ENCODE measurements at regions not wholly inside any gene's neighbourhood (a gene's known extent, or its start where the extent isn't known, plus 50 kb on each side); places are given as distances from the start of the nearest gene placed in this dataset.

DNA sequence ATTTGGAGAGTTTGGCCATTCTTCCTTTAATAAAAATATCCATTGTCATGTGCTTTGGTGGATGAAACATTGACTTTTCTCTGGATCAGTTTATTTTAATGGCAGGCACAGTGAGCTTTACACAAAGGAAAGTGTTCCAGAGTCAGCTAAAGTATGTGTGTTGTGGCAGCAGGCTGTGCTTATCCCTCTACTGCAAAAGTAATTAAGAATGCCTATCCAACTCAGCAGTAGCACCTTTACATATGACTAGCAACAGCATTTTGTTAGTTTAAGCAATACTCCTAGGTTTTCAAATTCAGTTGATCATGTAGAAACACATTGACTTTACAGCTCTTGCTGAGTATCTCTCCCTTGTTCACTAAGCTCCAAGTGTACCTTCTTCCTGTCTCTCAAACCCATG, 730.5 kb upstream of the RGMB start:
- no peaks in the 10 kb centered on the region for H3K4me1 ChIP-seq (ENCODE audit: control insufficient read depth in 4 of 4, insufficient read depth in 4 of 4, low read length in 3 of 4)
- no peak for TF ChIP-seq ZBTB33 (IDR thresholded peaks at IDR 0.05)
- TF ChIP-seq HNF4G (IDR thresholded peaks at IDR 0.05) = no peak
- TF ChIP-seq NR2F2 (IDR thresholded peaks at IDR 0.05) = no peak
- TF ChIP-seq HNF4A (conservative IDR thresholded peaks at IDR 0.05) = no peak
- TF ChIP-seq RXRA (IDR thresholded peaks at IDR 0.05) = no peak
- TF ChIP-seq EGR1 (IDR thresholded peaks at IDR 0.05; ENCODE audit: low read depth in 2 of 2) = no peak
- TF ChIP-seq SP1 (IDR thresholded peaks at IDR 0.05) = no peak
- no peak for TF ChIP-seq GABPA (IDR thresholded peaks at IDR 0.05 in 1 of 2, conservative IDR thresholded peaks at IDR 0.05 in 1 of 2)
- no peak for TF ChIP-seq MAX (IDR thresholded peaks at IDR 0.05)
- TF ChIP-seq, protein P1, sequence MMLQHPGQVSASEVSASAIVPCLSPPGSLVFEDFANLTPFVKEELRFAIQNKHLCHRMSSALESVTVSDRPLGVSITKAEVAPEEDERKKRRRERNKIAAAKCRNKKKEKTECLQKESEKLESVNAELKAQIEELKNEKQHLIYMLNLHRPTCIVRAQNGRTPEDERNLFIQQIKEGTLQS (IDR thresholded peaks at IDR 0.05) = no peak
- no peak for TF ChIP-seq FOXA2 (IDR thresholded peaks at IDR 0.05)
- TF ChIP-seq REST (IDR thresholded peaks at IDR 0.05) = no peak
- TF ChIP-seq, protein P2, sequence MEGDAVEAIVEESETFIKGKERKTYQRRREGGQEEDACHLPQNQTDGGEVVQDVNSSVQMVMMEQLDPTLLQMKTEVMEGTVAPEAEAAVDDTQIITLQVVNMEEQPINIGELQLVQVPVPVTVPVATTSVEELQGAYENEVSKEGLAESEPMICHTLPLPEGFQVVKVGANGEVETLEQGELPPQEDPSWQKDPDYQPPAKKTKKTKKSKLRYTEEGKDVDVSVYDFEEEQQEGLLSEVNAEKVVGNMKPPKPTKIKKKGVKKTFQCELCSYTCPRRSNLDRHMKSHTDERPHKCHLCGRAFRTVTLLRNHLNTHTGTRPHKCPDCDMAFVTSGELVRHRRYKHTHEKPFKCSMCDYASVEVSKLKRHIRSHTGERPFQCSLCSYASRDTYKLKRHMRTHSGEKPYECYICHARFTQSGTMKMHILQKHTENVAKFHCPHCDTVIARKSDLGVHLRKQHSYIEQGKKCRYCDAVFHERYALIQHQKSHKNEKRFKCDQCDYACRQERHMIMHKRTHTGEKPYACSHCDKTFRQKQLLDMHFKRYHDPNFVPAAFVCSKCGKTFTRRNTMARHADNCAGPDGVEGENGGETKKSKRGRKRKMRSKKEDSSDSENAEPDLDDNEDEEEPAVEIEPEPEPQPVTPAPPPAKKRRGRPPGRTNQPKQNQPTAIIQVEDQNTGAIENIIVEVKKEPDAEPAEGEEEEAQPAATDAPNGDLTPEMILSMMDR (IDR thresholded peaks at IDR 0.05; ENCODE audit: low read depth, low read length, missing input control) = no peak
- no peak for TF ChIP-seq TAF1 (conservative IDR thresholded peaks at IDR 0.05)
- no peak for TF ChIP-seq FOXA1 (IDR thresholded peaks at IDR 0.05)
- no peak for TF ChIP-seq JUND (IDR thresholded peaks at IDR 0.05)
- no peak for TF ChIP-seq YY1 (IDR thresholded peaks at IDR 0.05)
- TF ChIP-seq RAD21 (IDR thresholded peaks at IDR 0.05) = no peak
- no peak overlapping the region for H3K27ac ChIP-seq (ENCODE audit: low read depth in 1 of 2, low read length in 2 of 2)
- H3K9me3 ChIP-seq (ENCODE audit: control insufficient read depth in 4 of 4, low read length in 3 of 4) = no peaks in the 10 kb centered on the region
- DNase-seq (ENCODE audit: low spot score) = no peak
- H3K36me3 ChIP-seq (ENCODE audit: control insufficient read depth in 4 of 4, insufficient read depth in 3 of 4, low read depth in 1 of 4, low read length in 3 of 4) = no peaks in the 10 kb centered on the region
- no peak overlapping the region for H3K4me3 ChIP-seq (ENCODE audit: low read depth in 1 of 3, low read length in 3 of 3)
- no peak overlapping the region for H3K9ac ChIP-seq (ENCODE audit: low read depth in 1 of 2, low read length in 2 of 2)
- no peaks in the 10 kb centered on the region for H3K27me3 ChIP-seq (ENCODE audit: control insufficient read depth in 4 of 4, insufficient read depth in 4 of 4, low read length in 3 of 4)

Data from liver (tissue), 7 donors.